ENCODE measurements at regions not wholly inside any gene's neighbourhood (a gene's known extent, or its start where the extent isn't known, plus 50 kb on each side); places are given as distances from the start of the nearest gene placed in this dataset.

DNA sequence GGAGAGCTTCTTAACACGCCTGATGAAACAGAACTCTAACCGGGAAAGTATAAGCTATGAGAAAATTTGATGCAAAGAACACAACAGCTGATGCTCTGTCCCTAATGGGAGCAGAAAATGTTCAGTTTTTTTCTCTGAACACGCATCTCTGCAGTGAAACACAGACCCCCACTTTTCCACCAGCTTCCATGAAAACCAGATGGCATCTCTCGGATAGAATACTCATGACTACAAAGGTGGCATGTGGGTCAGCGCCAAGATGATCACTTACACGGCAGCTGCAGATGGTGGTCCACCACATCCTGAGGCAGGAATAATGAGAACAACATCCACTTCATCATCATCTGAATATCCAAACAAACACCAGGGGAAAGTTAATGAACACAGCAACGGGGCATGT is 85.2 kb upstream of the CNR1 start:
- Histone ChIP-seq H3K36me3 (ENCODE audit: control insufficient read depth, insufficient read depth, low read length) (no peaks in the 10 kb centered on the region), H3K27me3 (ENCODE audit: control insufficient read depth, insufficient read depth, low read length) (no peaks in the 10 kb centered on the region), H3K4me3 (ENCODE audit: low read depth, low read length) (no peak overlapping the region)
- TF ChIP-seq, protein P1, sequence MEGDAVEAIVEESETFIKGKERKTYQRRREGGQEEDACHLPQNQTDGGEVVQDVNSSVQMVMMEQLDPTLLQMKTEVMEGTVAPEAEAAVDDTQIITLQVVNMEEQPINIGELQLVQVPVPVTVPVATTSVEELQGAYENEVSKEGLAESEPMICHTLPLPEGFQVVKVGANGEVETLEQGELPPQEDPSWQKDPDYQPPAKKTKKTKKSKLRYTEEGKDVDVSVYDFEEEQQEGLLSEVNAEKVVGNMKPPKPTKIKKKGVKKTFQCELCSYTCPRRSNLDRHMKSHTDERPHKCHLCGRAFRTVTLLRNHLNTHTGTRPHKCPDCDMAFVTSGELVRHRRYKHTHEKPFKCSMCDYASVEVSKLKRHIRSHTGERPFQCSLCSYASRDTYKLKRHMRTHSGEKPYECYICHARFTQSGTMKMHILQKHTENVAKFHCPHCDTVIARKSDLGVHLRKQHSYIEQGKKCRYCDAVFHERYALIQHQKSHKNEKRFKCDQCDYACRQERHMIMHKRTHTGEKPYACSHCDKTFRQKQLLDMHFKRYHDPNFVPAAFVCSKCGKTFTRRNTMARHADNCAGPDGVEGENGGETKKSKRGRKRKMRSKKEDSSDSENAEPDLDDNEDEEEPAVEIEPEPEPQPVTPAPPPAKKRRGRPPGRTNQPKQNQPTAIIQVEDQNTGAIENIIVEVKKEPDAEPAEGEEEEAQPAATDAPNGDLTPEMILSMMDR (IDR thresholded peaks at IDR 0.05; ENCODE audit: insufficient read depth, low read length, poor library complexity, severe bottlenecking): no peak
- no peak for DNase-seq (ENCODE audit: low read depth)

DNA sequence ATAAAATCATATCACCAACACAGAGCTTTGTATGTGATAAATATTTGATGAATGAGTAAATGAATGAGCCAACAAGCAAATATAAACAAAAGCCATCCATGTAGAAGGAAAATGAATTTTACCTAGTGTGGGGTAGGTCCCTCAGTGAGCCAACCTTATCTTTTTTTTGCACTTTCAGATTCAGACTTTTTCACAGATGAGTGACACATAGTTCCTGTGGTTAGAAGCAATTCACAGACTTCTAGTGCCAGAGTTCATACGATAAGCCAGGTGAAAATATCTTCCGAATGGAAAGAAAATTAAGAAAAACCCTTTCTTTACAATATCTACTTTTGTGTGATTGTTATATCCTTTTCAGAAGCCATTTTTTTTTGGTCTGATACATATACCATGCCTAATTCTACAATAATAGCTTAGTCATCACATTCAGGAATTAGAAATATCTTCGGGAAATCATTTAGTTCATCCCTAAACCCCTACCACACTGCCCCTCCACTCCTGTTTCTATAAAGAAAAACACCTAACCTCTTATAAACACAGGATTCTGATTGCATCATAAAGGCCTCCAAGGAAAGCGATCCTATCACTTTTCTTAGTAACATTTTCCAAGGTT is 82.7 kb upstream of the CNR1 start:
- Histone ChIP-seq H3K36me3 (ENCODE audit: control insufficient read depth, insufficient read depth, low read length) (no peaks in the 10 kb centered on the region), H3K27me3 (ENCODE audit: control insufficient read depth, insufficient read depth, low read length) (no peaks in the 10 kb centered on the region), H3K4me3 (ENCODE audit: low read depth, low read length) (no peak overlapping the region)
- TF ChIP-seq, protein P1 (IDR thresholded peaks at IDR 0.05; ENCODE audit: insufficient read depth, low read length, poor library complexity, severe bottlenecking): no peak
- no peak for DNase-seq (ENCODE audit: low read depth)

DNA sequence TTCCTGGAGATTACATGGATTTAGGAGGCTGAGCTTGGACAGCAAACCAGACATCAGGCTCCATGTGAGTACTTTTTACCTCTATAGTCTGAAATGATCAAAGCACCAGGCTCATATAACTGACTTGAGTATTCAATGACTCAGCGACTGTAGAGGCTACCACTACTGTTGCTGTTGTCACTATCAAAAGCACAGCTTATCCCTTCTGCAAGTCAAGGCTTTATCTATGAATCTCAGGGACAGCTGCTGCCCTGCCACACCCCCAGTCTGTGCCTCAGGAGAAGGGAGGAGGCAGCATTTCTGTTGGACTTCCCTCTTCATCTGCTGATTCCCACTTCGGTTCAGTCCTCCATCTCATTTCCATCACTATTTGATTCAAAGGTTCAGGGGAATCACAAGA is 80.5 kb upstream of the CNR1 start:
- H3K36me3 ChIP-seq (ENCODE audit: control insufficient read depth, insufficient read depth, low read length): no peaks in the 10 kb centered on the region
- TF ChIP-seq, protein P1 (IDR thresholded peaks at IDR 0.05; ENCODE audit: insufficient read depth, low read length, poor library complexity, severe bottlenecking): no peak
- H3K4me3 ChIP-seq (ENCODE audit: low read depth, low read length): no peak overlapping the region
- no peaks in the 10 kb centered on the region for H3K27me3 ChIP-seq (ENCODE audit: control insufficient read depth, insufficient read depth, low read length)
- DNase-seq (ENCODE audit: low read depth): no peak

DNA sequence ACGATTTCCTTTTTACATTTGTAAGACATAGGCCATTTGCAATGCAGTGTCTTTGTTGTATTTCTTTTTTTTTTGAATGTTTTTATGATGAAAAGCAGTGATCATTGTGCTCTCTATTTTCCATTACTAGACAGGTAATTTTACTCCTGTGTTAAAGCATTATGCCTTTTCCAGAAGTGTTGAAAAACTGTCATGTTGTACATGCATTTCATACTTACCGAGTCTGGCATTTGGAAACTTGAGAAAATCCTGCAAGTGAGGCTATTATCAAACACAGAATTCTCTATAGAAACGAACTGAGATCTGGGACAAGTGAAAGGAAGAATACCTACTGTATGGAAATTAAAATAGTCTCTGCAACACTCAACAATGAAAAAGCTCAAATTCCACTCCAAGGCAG is 78.6 kb upstream of the CNR1 start:
- H3K27me3 ChIP-seq (ENCODE audit: control insufficient read depth, insufficient read depth, low read length): no peaks in the 10 kb centered on the region
- DNase-seq (ENCODE audit: low read depth): no peak
- H3K4me3 ChIP-seq (ENCODE audit: low read depth, low read length): no peak overlapping the region
- no peaks in the 10 kb centered on the region for H3K36me3 ChIP-seq (ENCODE audit: control insufficient read depth, insufficient read depth, low read length)
- TF ChIP-seq, protein P1 (IDR thresholded peaks at IDR 0.05; ENCODE audit: insufficient read depth, low read length, poor library complexity, severe bottlenecking): no peak

DNA sequence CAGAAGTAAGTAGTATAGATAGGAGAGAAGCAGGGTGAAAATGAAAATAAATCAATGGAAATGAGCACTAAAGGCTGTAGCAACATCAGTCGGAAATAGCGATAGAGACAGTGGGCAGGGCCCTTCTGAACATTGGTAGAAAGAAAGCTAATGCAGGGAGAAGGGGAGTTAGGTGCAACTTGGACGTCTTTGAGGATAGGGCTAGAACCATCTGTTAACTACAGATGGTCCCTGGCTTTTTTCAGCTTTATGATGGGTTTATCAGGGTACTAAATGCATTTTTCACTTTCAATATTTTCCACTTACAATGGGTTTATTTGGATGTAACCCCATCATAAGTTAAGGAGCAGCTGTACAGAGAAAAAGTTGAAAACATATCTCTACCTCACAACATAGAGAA is 72.8 kb upstream of the CNR1 start:
- Histone ChIP-seq H3K36me3 (ENCODE audit: control insufficient read depth, insufficient read depth, low read length) (no peaks in the 10 kb centered on the region), H3K4me3 (ENCODE audit: low read depth, low read length) (no peak overlapping the region), H3K27me3 (ENCODE audit: control insufficient read depth, insufficient read depth, low read length) (no peaks in the 10 kb centered on the region)
- no peak for DNase-seq (ENCODE audit: low read depth)
- TF ChIP-seq, protein P1 (IDR thresholded peaks at IDR 0.05; ENCODE audit: insufficient read depth, low read length, poor library complexity, severe bottlenecking): no peak

DNA sequence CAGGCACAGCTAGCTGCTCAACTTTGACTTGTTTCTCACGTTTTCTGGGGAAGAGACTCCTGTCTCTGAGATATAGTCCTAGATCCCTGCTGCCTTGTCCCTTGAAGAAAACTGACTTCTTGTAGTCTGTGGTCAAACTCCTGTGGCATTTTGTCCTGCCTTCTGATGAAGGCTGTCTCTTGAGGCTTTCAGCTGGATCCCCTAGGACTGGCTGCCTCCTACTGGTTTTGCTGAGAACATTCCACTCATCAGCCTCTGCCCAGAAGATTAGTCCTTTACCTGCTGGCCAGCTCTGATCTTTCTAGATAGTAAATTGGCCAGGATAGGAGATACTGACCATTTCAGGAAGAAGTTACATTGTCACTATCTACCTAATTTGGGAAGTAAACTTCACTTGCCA is 71.9 kb upstream of the CNR1 start:
- DNase-seq (ENCODE audit: low read depth): peak; percentile 1
- no peaks in the 10 kb centered on the region for H3K36me3 ChIP-seq (ENCODE audit: control insufficient read depth, insufficient read depth, low read length)
- no peaks in the 10 kb centered on the region for H3K27me3 ChIP-seq (ENCODE audit: control insufficient read depth, insufficient read depth, low read length)
- no peak overlapping the region for H3K4me3 ChIP-seq (ENCODE audit: low read depth, low read length)
- TF ChIP-seq, protein P1 (IDR thresholded peaks at IDR 0.05; ENCODE audit: insufficient read depth, low read length, poor library complexity, severe bottlenecking): peak; percentile 37

Measured in kidney epithelial cell (primary cell).